ENCODE measurements at regions not wholly inside any gene's neighbourhood (a gene's known extent, or its start where the extent isn't known, plus 50 kb on each side); places are given as distances from the start of the nearest gene placed in this dataset.

DNA sequence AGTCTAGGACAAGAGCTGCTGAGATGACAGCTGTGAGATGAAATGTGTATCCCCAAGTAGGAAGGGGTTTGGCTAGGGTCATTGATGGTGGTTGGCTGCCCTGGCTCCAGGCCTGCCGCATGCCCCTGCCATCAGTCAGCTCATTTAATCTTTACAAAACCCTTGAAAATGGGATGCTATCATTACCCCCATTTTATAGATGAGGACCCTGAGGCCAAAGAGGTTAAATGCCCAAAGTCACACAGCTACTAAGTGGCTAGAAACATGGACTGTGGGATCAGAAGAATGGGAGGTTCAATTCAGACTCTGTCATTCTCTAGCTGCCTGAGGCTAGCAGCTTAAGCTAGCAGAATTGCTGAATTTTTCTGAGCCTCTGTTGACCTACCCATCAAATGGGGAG is 198.8 kb downstream of the MAF start:
- Histone ChIP-seq H3K27me3 (no peaks in the 10 kb centered on the region), H3K4me3 (no peak overlapping the region), H3K9me3 (peaks cover 0 to 9% of the 10 kb centered on the region in 2 donors), H3K27ac (no peak overlapping the region), H3K36me3 (no peaks in the 10 kb centered on the region), H3K4me1 (no peaks in the 10 kb centered on the region)
- TF ChIP-seq CTCF (IDR thresholded peaks at IDR 0.05): no peak
- no peak for DNase-seq (ENCODE audit: low spot score)

GRCh38 chr16:79401157-79401556 is 199.4 kb downstream of the MAF start:
- no peak overlapping the region for H3K4me3 ChIP-seq
- H3K27ac ChIP-seq: no peak overlapping the region
- no peak for TF ChIP-seq CTCF (IDR thresholded peaks at IDR 0.05)
- H3K27me3 ChIP-seq: no peaks in the 10 kb centered on the region
- peaks cover 0 to 8% of the 10 kb centered on the region in 2 donors for H3K9me3 ChIP-seq
- no peak for DNase-seq (ENCODE audit: low spot score)
- no peaks in the 10 kb centered on the region for H3K4me1 ChIP-seq
- no peaks in the 10 kb centered on the region for H3K36me3 ChIP-seq

DNA sequence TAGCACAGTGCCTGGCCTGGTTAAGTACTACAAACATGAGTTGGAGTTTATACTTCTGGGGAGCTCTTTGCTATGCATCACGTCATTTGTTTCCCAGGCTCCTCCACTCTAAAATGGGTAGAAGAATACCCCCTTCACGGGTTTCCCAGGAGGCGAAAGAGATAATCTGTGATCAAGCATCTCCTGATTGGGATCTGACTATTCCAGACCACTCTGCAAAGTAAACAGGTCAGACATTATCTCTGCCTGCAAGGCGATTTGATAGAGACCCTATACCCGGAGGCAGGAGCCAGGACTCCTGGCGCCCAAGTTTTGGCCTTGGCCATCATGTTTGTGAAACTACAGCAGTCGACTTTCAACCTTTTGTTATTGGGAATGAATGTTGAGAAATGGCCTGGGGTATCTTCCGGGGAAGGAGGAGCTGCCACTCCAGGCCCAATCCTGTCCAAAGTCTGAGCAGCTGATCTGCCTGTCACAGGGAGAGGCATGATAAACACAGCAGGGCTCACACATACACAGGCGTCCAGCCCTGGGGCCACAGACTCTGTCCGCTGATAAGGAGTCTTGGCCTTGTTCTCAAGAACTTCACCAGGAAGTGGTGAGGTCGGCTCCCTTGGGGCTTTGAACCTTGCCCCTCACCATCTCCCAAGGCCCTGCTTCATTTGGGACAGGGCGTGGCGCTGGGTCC is 199.9 kb downstream of the MAF start:
- H3K9me3 ChIP-seq: peaks cover 0 to 3% of the 10 kb centered on the region in 2 donors
- no peak for TF ChIP-seq CTCF (IDR thresholded peaks at IDR 0.05)
- no peak for DNase-seq (ENCODE audit: low spot score)
- no peaks in the 10 kb centered on the region for H3K36me3 ChIP-seq
- no peaks in the 10 kb centered on the region for H3K4me1 ChIP-seq
- H3K27ac ChIP-seq: no peak overlapping the region
- H3K4me3 ChIP-seq: no peak overlapping the region
- no peaks in the 10 kb centered on the region for H3K27me3 ChIP-seq

- no peak for DNase-seq (ENCODE audit: low spot score)
- no peaks in the 10 kb centered on the region for H3K4me1 ChIP-seq
- H3K27me3 ChIP-seq: no peaks in the 10 kb centered on the region
- no peak overlapping the region for H3K27ac ChIP-seq
- no peak overlapping the region for H3K4me3 ChIP-seq
- no peaks in the 10 kb centered on the region for H3K36me3 ChIP-seq
- H3K9me3 ChIP-seq: no peaks in the 10 kb centered on the region
- no peak for TF ChIP-seq CTCF (IDR thresholded peaks at IDR 0.05)
Measured at GRCh38 chr16:79395591-79395990, 204.9 kb downstream of the MAF start.

GRCh38 chr16:79394206-79394605 is 206.3 kb downstream of the MAF start:
- TF ChIP-seq CTCF (IDR thresholded peaks at IDR 0.05): no peak
- no peaks in the 10 kb centered on the region for H3K9me3 ChIP-seq
- no peak overlapping the region for H3K4me3 ChIP-seq
- H3K36me3 ChIP-seq: no peaks in the 10 kb centered on the region
- DNase-seq (ENCODE audit: low spot score): no peak
- no peak overlapping the region for H3K27ac ChIP-seq
- no peaks in the 10 kb centered on the region for H3K4me1 ChIP-seq
- no peaks in the 10 kb centered on the region for H3K27me3 ChIP-seq

GRCh38 chr16:79393564-79393963 is 207.0 kb downstream of the MAF start:
- Histone ChIP-seq H3K27ac (no peak overlapping the region), H3K27me3 (no peaks in the 10 kb centered on the region), H3K36me3 (no peaks in the 10 kb centered on the region), H3K4me3 (no peak overlapping the region), H3K4me1 (no peaks in the 10 kb centered on the region), H3K9me3 (no peaks in the 10 kb centered on the region)
- TF ChIP-seq CTCF (IDR thresholded peaks at IDR 0.05): no peak
- no peak for DNase-seq (ENCODE audit: low spot score)
